ENCODE measurements at regions not wholly inside any gene's neighbourhood (a gene's known extent, or its start where the extent isn't known, plus 50 kb on each side); places are given as distances from the start of the nearest gene placed in this dataset.

DNA sequence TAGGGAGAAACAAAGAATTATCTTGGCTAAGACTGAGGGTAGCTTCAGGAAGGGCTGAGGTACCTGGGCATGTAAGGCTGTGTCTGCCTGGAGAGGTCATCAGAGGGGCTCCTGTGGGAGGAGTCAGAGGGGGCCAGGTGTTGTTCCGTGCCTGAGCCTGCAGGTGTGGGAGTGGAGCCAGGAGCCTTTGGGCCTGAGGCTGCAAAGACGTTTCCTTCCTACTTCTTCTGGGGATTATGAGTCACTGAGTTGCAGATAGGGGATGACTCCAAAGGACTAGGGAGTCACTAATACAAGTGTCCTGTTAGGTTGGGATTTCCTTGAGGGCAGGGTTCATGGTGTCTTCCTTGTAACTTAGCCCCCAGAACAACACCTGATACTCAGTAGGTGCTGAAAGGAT, 391.1 kb downstream of the ARHGEF28 start:
- TF ChIP-seq CTCF (IDR thresholded peaks at IDR 0.05) (no peak), EP300 (IDR thresholded peaks at IDR 0.05) (no peak), POLR2A (IDR thresholded peaks at IDR 0.05) (no peak)

GRCh38 chr5:74016373-74016772, 390.4 kb downstream of the ARHGEF28 start:
- no peak for DNase-seq
- Histone ChIP-seq H3K36me3 (no peaks in the 10 kb centered on the region), H3K4me1 (ENCODE audit: insufficient read depth) (peaks cover 5% of the 10 kb centered on the region), H3K4me3 (no peak overlapping the region), H3K27me3 (no peaks in the 10 kb centered on the region), H3K9me3 (no peaks in the 10 kb centered on the region), H3K27ac (no peak overlapping the region)
- intact Hi-C loops (cut with DNase I): no loop called here
- no peak for TF ChIP-seq CTCF (IDR thresholded peaks at IDR 0.05)
- TF ChIP-seq POLR2A (IDR thresholded peaks at IDR 0.05): no peak
- no peak for TF ChIP-seq EP300 (IDR thresholded peaks at IDR 0.05)
- 84 to 93% (median 87%) methylated on average over 4 of the region's 4 CpGs for WGBS, 3 donors

More for the DNA sequence above, 391.1 kb downstream of the ARHGEF28 start:
- no peaks in the 10 kb centered on the region for H3K36me3 ChIP-seq
- DNase-seq: no peak
- peaks cover 2% of the 10 kb centered on the region for H3K4me1 ChIP-seq (ENCODE audit: insufficient read depth)
- H3K9me3 ChIP-seq: no peaks in the 10 kb centered on the region
- no peak overlapping the region for H3K4me3 ChIP-seq
- WGBS, 3 donors: 37 to 50% (median 47%) methylated on average over 2 of the region's 2 CpGs
- H3K27me3 ChIP-seq: no peaks in the 10 kb centered on the region
- H3K27ac ChIP-seq: no peak overlapping the region
- intact Hi-C loops (cut with DNase I): no loop called here

DNA sequence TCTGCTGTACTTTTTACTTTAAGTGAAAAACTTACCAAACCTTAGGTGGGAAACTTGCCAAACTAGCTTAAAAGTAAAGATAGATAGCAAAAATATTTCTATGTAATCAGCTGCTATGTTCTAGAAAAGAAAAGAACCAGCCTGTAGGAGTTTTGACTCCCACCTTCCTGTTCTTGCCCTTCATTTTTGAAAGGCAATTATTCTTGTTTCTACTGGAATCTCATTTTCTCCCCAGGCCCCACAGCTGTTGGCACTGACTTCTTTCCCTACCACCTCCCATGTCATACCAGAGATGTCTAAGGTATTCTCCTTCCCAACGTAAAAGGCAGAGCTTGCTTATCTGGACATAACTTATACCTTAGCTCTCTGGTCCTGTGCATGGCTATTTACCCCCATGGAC, 389.7 kb downstream of the ARHGEF28 start:
- H3K27me3 ChIP-seq: no peaks in the 10 kb centered on the region
- no peak for DNase-seq
- H3K36me3 ChIP-seq: no peaks in the 10 kb centered on the region
- peaks cover 5% of the 10 kb centered on the region for H3K4me1 ChIP-seq (ENCODE audit: insufficient read depth)
- H3K9me3 ChIP-seq: no peaks in the 10 kb centered on the region
- no peak overlapping the region for H3K27ac ChIP-seq
- intact Hi-C loops (cut with DNase I): no loop called here
- 25 to 83% (median 59%) methylated on average over 1 of the region's 1 CpG for WGBS, 3 donors
- H3K4me3 ChIP-seq: no peak overlapping the region
- no peak for TF ChIP-seq CTCF (IDR thresholded peaks at IDR 0.05)
- no peak for TF ChIP-seq EP300 (IDR thresholded peaks at IDR 0.05)
- TF ChIP-seq POLR2A (IDR thresholded peaks at IDR 0.05): no peak

DNA sequence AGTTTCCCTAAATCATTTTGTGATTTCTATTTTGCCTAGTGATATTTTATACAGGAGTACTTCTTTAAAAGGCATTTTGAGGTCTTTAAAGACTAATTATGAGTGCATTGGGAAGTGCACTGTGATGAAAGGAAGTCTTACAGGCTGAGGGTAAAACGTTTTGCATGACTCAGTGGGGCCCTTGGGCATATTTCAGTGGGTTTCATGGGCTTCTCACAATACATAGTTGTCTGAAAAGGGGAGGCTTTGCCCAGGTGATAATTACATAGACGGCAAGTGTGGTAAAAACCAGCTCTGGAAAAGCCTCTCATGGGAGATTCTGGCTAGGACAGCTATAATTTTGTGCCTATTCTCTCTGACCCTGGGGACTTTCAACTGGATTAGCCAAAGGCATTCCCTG, 387.2 kb downstream of the ARHGEF28 start:
- Histone ChIP-seq H3K36me3 (no peaks in the 10 kb centered on the region), H3K27me3 (no peaks in the 10 kb centered on the region), H3K9me3 (no peaks in the 10 kb centered on the region), H3K4me1 (ENCODE audit: insufficient read depth) (peaks cover 5% of the 10 kb centered on the region), H3K4me3 (no peak overlapping the region), H3K27ac (no peak overlapping the region)
- TF ChIP-seq EP300 (IDR thresholded peaks at IDR 0.05): no peak
- no peak for TF ChIP-seq CTCF (IDR thresholded peaks at IDR 0.05)
- TF ChIP-seq POLR2A (IDR thresholded peaks at IDR 0.05): no peak
- no peak for DNase-seq
- WGBS, 3 donors: 73 to 80% (median 75%) methylated on average over 2 of the region's 2 CpGs
- intact Hi-C loops (cut with DNase I): no loop called here

- WGBS, 3 donors: 74 to 88% (median 82%) methylated on average over 1 of the region's 1 CpG
Observed at GRCh38 chr5:74009502-74009901, 383.5 kb downstream of the ARHGEF28 start.

More at GRCh38 chr5:74009502-74009901, 383.5 kb downstream of the ARHGEF28 start:
- intact Hi-C loops (cut with DNase I): no loop called here
- TF ChIP-seq EP300 (IDR thresholded peaks at IDR 0.05) (no peak), POLR2A (IDR thresholded peaks at IDR 0.05) (no peak), CTCF (IDR thresholded peaks at IDR 0.05) (no peak)
- Histone ChIP-seq H3K4me1 (ENCODE audit: insufficient read depth) (peaks cover 5% of the 10 kb centered on the region), H3K4me3 (no peak overlapping the region), H3K36me3 (no peaks in the 10 kb centered on the region), H3K27me3 (no peaks in the 10 kb centered on the region), H3K27ac (no peak overlapping the region), H3K9me3 (no peaks in the 10 kb centered on the region)
- DNase-seq: no peak

Measured in ovary (tissue), 7 donors.